ENCODE measurements at regions not wholly inside any gene's neighbourhood (a gene's known extent, or its start where the extent isn't known, plus 50 kb on each side); places are given as distances from the start of the nearest gene placed in this dataset.
"Not testable (repeated sequence)": the region's sequence is repeated elsewhere in the genome, so short reads cannot be mapped to it uniquely, and the experiment has no call there.

DNA sequence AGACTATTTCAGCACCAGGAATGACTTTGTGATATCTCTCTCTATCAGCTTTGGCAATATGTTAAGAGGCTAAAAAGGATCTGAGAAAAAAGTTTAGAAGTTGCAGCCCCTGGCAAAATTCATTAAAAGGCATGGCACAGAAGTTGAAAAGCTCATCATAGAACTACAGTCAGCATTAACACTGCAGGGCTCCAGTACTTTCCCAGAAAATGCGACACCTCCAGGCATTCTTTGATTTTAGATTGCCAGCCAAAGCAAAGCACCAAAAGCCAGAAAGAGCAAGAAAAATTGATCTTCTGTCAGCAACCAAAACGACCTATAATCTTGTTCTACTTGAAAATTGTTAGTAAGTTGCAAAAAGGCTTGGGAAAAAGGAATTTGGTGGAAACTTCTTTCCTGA is 713.5 kb downstream of the FSCB start:
- H3K36me3 ChIP-seq: no peaks in the 10 kb centered on the region
- H3K27ac ChIP-seq: no peak overlapping the region
- TF ChIP-seq, protein P1, sequence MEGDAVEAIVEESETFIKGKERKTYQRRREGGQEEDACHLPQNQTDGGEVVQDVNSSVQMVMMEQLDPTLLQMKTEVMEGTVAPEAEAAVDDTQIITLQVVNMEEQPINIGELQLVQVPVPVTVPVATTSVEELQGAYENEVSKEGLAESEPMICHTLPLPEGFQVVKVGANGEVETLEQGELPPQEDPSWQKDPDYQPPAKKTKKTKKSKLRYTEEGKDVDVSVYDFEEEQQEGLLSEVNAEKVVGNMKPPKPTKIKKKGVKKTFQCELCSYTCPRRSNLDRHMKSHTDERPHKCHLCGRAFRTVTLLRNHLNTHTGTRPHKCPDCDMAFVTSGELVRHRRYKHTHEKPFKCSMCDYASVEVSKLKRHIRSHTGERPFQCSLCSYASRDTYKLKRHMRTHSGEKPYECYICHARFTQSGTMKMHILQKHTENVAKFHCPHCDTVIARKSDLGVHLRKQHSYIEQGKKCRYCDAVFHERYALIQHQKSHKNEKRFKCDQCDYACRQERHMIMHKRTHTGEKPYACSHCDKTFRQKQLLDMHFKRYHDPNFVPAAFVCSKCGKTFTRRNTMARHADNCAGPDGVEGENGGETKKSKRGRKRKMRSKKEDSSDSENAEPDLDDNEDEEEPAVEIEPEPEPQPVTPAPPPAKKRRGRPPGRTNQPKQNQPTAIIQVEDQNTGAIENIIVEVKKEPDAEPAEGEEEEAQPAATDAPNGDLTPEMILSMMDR (IDR thresholded peaks at IDR 0.05): no peak
- H3K4me1 ChIP-seq: no peaks in the 10 kb centered on the region
- H3K27me3 ChIP-seq: no peaks in the 10 kb centered on the region
- no peak for DNase-seq
- ATAC-seq: no peak
- H3K4me3 ChIP-seq: no peak overlapping the region
- H3K9me3 ChIP-seq: no peaks in the 10 kb centered on the region
- intact Hi-C loops (cut with DNase I): no loop called here

- no peak for DNase-seq
- Histone ChIP-seq H3K4me3 (no peak overlapping the region), H3K4me1 (no peaks in the 10 kb centered on the region), H3K27me3 (no peaks in the 10 kb centered on the region), H3K9me3 (no peaks in the 10 kb centered on the region), H3K36me3 (no peaks in the 10 kb centered on the region), H3K27ac (no peak overlapping the region)
- intact Hi-C loops (cut with DNase I): no loop called here
- no peak for ATAC-seq
- TF ChIP-seq, protein P1 (IDR thresholded peaks at IDR 0.05): no peak
Measured at GRCh38 chr14:43792980-43793379, 714.1 kb downstream of the FSCB start.

GRCh38 chr14:43790681-43791080 is 716.4 kb downstream of the FSCB start:
- TF ChIP-seq, protein P1 (IDR thresholded peaks at IDR 0.05): no peak
- H3K4me3 ChIP-seq: no peak overlapping the region
- H3K36me3 ChIP-seq: no peaks in the 10 kb centered on the region
- no peaks in the 10 kb centered on the region for H3K4me1 ChIP-seq
- DNase-seq (no peak), ATAC-seq (no peak)
- intact Hi-C loops (cut with DNase I): no loop called here
- H3K9me3 ChIP-seq: peaks cover 0 to 2% of the 10 kb centered on the region in 2 donors
- H3K27ac ChIP-seq: no peak overlapping the region
- H3K27me3 ChIP-seq: no peaks in the 10 kb centered on the region

GRCh38 chr14:43789458-43789857 is 717.6 kb downstream of the FSCB start:
- TF ChIP-seq, protein P1 (IDR thresholded peaks at IDR 0.05): no peak
- Histone ChIP-seq H3K36me3 (no peaks in the 10 kb centered on the region), H3K27me3 (no peaks in the 10 kb centered on the region), H3K4me3 (no peak overlapping the region), H3K9me3 (peaks cover 0 to 2% of the 10 kb centered on the region in 2 donors), H3K4me1 (no peaks in the 10 kb centered on the region), H3K27ac (no peak overlapping the region)
- no peak for ATAC-seq
- no peak for DNase-seq
- intact Hi-C loops (cut with DNase I): no loop called here

- no peaks in the 10 kb centered on the region for H3K4me1 ChIP-seq
- no peak overlapping the region for H3K4me3 ChIP-seq
- H3K27me3 ChIP-seq: no peaks in the 10 kb centered on the region
- peaks cover 0 to 2% of the 10 kb centered on the region in 2 donors for H3K9me3 ChIP-seq
- ATAC-seq (no peak), DNase-seq (peak in 1 of 4 donors; percentile 16)
- H3K27ac ChIP-seq: no peak overlapping the region
- H3K36me3 ChIP-seq: no peaks in the 10 kb centered on the region
- intact Hi-C loops (cut with DNase I): no loop called here
- TF ChIP-seq, protein P1 (IDR thresholded peaks at IDR 0.05): no peak
Measured at GRCh38 chr14:43786066-43786762, 720.9 kb downstream of the FSCB start.

GRCh38 chr14:43784432-43784831 is 722.7 kb downstream of the FSCB start:
- H3K27me3 ChIP-seq; H3K4me1 ChIP-seq; H3K4me3 ChIP-seq; H3K36me3 ChIP-seq; intact Hi-C loops (cut with DNase I); DNase-seq; H3K27ac ChIP-seq; H3K9me3 ChIP-seq; ATAC-seq: not testable (repeated sequence)
